Activated CD8-positive, alpha-beta T cell treated with anti-CD3 and anti-CD28 coated beads, Interleukin-2, amount 10 ng/mL, durations not matched to agents 7 days and 5 days (primary cell): ENCODE measurements at regions not wholly inside any gene's neighbourhood (a gene's known extent, or its start where the extent isn't known, plus 50 kb on each side); places are given as distances from the start of the nearest gene placed in this dataset.
"Not testable (repeated sequence)": the region's sequence is repeated elsewhere in the genome, so short reads cannot be mapped to it uniquely, and the experiment has no call there.

Experiments
- ATAC-seq: fragments of 150-1000 bp; cut with Tn5 transposase; one replicate; pipeline ENCODE4 v1.10.0; 2021; ENCODE audit warnings: moderate library complexity
- CTCF ChIA-PET: fragments of 350-600 bp; sonication (Branson Sonifier 250); formaldehyde crosslinking; loops from one replicate; lab custom pipeline; 2021; ENCODE audit warnings: antibody characterized with exemption; lab: Charles Lee
- POLR2A ChIA-PET: fragments of 350-600 bp; sonication (Branson Sonifier 250); formaldehyde crosslinking; loops from one replicate; lab custom pipeline; 2021; ENCODE audit warnings: antibody characterized with exemption; lab: Charles Lee
- DNase-seq: peaks from one replicate; pipeline ENCODE4 v3.0.0-alpha.2; 2020
- H3K27ac Mint-ChIP-seq: one replicate; pipeline ENCODE4 v1.8.0; 2021; ENCODE audit warnings: mild to moderate bottlenecking, mixed read lengths
- H3K27me3 Mint-ChIP-seq: one replicate; pipeline ENCODE4 v1.8.0; 2021; ENCODE audit warnings: low read depth, mixed read lengths
- H3K36me3 Mint-ChIP-seq: one replicate; pipeline ENCODE4 v1.8.0; 2021; ENCODE audit warnings: low read depth, mixed read lengths
- H3K4me1 Mint-ChIP-seq: one replicate; pipeline ENCODE4 v1.8.0; 2021; ENCODE audit warnings: low read depth, mixed read lengths
- H3K4me3 Mint-ChIP-seq: one replicate; pipeline ENCODE4 v1.8.0; 2021; ENCODE audit warnings: mild to moderate bottlenecking, mixed read lengths
- H3K9me3 Mint-ChIP-seq: one replicate; pipeline ENCODE4 v1.8.0; 2022; ENCODE audit warnings: mixed read lengths; ENCODE audit not compliant: insufficient read depth

DNA sequence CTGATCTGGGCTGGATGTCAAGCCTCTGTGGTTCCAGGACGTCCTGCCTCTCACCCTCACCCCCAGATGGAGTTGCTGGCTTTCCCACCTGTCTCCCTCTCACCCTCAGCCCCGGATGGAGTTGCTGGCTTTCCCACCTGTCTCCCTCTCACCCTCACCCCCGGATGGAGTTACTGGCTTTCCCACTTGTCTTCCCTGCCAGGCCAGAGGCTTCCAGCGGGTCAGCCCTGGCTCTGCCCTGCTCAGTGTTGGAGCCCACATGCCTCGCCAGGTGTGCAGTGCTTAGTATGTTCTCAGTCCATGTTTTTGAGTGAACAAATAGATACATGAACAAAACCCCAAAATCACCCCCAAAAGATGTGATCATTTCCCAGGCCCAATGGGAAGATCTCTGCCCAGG lies 127.6 kb downstream of the LRRC37A3 start:
- POLR2A ChIA-PET, ATAC-seq, H3K9me3 Mint-ChIP-seq, H3K4me3 Mint-ChIP-seq, DNase-seq, H3K27me3 Mint-ChIP-seq, CTCF ChIA-PET: not testable (repeated sequence)
- peaks cover 44% of the 10 kb centered on the region for H3K4me1 Mint-ChIP-seq
- peak overlapping the region; percentile 80 for H3K27ac Mint-ChIP-seq
- peaks cover 24% of the 10 kb centered on the region for H3K36me3 Mint-ChIP-seq

DNA sequence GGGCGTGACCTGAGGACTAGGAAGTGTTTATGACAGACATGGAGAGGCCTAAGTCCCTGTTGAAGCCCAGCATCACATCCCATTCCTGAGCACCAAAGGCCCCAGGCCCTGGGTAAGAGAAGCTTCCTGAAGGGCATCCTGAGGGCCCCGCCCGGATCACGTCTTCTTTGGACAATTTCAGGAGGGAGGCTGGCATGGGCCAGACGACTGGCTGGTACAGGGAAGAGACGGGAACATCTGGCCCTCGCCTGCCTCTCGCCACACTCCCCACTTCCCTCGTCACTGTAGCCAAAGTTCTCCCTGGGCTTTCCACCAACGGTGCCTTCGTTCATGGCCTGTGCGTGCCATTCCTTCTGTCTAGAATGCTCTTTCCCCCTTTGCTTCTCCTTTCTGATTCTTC lies 128.1 kb downstream of the LRRC37A3 start:
- peaks cover 44% of the 10 kb centered on the region for H3K4me1 Mint-ChIP-seq
- H3K36me3 Mint-ChIP-seq = peaks cover 24% of the 10 kb centered on the region
- H3K27me3 Mint-ChIP-seq, H3K9me3 Mint-ChIP-seq, H3K4me3 Mint-ChIP-seq, H3K27ac Mint-ChIP-seq, ATAC-seq, CTCF ChIA-PET, DNase-seq, POLR2A ChIA-PET: not testable (repeated sequence)

DNA sequence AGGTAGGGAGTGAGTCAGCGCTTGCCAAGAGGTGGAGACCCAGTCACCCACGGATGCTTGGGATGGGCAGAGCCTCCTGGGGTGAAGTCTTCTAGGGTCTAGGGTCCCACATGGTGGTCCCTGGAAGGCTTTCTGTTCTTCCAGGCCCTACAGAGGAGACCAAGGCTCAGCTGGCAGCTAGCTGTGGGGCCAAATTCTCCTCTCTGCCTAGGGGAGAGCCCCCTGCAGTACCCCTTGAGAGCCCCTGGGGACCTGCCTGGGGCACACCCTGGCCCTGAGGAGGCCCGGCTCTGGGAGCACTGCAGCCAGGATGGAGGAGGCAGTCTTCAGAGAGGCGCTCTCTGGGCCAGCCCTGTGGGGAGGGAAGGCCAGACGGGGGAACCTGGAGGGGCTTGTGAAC lies 128.6 kb upstream of the SMURF2 start:
- H3K4me3 Mint-ChIP-seq, H3K27ac Mint-ChIP-seq, H3K27me3 Mint-ChIP-seq, POLR2A ChIA-PET, ATAC-seq, CTCF ChIA-PET, DNase-seq, H3K9me3 Mint-ChIP-seq: not testable (repeated sequence)
- Mint-ChIP-seq H3K36me3 (peaks cover 21% of the 10 kb centered on the region), H3K4me1 (peaks cover 44% of the 10 kb centered on the region)

DNA sequence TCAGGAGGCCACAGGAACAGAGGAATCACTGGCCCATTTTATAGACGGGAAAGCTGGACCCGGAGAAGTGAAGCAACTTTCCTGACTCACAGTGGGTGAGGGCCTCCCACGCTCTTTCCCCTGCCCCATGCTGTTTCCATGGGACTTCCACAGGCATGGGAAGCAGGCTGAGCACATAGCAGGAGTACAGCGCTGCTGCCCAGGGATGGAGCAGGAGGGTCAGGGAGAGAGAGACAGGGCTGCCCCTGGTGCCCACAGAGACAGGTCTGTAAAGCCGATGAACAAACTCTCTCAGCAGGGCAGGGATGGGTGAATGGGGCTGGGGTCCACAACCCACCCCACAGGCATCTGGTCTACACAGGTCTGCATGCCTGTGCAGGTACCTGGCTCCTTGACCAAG lies 128.1 kb upstream of the SMURF2 start:
- Mint-ChIP-seq H3K4me1 (peaks cover 44% of the 10 kb centered on the region), H3K27ac (peak overlapping the region; percentile 28), H3K36me3 (peaks cover 21% of the 10 kb centered on the region)
- POLR2A ChIA-PET, H3K9me3 Mint-ChIP-seq, ATAC-seq, H3K4me3 Mint-ChIP-seq, H3K27me3 Mint-ChIP-seq, CTCF ChIA-PET, DNase-seq: not testable (repeated sequence)

DNA sequence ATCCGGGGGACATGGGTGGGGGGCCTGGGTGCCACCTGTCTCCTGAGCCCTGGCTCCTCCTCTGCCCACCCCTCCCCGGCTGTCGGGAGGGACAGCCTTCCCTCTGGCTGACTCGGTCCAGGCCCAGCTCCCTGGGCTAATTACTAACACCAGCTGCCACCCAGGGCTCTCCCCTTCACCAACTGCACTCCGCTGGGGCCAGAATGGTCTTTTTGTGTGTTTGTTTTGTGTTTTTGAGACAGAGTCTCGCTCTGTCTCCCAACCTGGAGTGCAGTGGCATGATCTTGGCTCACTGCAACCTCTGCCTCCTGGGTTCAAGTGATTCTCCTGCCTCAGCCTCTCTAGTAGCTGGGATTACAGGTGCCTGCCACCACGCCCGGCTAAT lies 126.9 kb upstream of the SMURF2 start:
- DNase-seq, CTCF ChIA-PET, H3K4me3 Mint-ChIP-seq, H3K27me3 Mint-ChIP-seq, ATAC-seq, H3K27ac Mint-ChIP-seq, H3K9me3 Mint-ChIP-seq, POLR2A ChIA-PET: not testable (repeated sequence)
- H3K36me3 Mint-ChIP-seq = peaks cover 24% of the 10 kb centered on the region
- peaks cover 34% of the 10 kb centered on the region for H3K4me1 Mint-ChIP-seq

DNA sequence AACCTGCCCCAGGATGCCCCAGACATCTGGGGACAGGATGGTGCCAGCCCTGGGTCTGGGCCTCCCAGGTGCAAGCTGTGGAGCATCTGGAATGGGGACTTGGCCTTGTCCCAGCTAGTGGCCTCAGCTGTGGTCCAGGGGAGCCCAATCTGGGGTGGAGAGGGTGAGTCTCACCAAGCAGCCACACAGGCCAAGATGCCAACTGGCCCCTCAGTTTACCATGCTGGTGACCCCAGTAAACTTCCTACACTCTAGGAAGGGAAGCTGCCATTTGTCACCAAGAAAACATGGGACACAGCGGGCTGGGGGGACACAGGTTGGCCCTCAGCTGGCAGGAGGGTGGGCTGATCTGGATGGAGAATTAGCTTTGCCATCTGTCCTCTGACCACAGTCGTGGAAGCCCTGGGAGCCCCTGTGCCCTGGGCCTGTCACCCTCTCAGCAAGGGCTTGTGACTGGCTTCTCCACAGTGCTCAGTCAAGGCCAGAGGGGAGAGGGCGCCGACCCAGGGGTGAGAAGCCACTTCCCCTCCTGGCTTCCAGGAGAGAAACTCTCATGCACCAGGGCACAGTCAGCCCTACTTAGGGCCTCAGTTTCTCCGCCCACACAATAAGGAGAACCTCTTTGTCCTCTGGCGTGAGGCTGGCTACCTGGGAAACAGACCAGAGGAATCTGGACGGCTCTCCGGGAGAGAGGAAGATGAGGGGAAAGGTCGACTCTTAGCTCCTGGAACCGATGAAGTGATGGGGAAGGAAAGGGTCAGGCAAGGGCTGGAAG lies 126.4 kb upstream of the SMURF2 start:
- Mint-ChIP-seq H3K36me3 (peaks cover 26% of the 10 kb centered on the region), H3K27me3 (no peaks in the 10 kb centered on the region), H3K9me3 (no peaks in the 10 kb centered on the region), H3K4me3 (no peak overlapping the region), H3K27ac (no peak overlapping the region), H3K4me1 (peaks cover 29% of the 10 kb centered on the region)
- ATAC-seq = no peak
- ChIA-PET POLR2A (no interaction called here), CTCF (no interaction called here)
- no peak for DNase-seq

DNA sequence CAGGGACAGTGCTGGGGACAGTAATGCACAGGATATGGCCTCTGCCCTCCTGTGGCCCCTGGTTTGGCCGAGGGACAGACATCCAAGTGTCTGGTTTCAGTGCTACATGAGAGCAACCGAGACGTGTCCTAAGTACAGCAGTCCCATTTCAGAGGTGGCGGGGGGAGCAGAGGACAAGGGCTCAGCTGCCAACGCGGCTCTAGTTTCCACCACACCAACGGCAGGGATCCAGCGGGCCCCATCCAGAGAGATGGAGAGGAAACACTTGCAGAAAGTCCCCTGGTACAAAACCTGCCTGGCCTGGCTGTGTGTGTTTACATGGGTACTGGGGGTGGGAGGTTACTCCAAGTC lies 125.8 kb upstream of the SMURF2 start:
- Mint-ChIP-seq H3K9me3 (no peaks in the 10 kb centered on the region), H3K4me1 (peaks cover 29% of the 10 kb centered on the region), H3K4me3 (no peak overlapping the region), H3K27ac (peak overlapping the region; percentile 46), H3K27me3 (no peaks in the 10 kb centered on the region), H3K36me3 (peaks cover 26% of the 10 kb centered on the region)
- ChIA-PET CTCF (no interaction called here), POLR2A (no interaction called here)
- DNase-seq (no peak), ATAC-seq (no peak)

DNA sequence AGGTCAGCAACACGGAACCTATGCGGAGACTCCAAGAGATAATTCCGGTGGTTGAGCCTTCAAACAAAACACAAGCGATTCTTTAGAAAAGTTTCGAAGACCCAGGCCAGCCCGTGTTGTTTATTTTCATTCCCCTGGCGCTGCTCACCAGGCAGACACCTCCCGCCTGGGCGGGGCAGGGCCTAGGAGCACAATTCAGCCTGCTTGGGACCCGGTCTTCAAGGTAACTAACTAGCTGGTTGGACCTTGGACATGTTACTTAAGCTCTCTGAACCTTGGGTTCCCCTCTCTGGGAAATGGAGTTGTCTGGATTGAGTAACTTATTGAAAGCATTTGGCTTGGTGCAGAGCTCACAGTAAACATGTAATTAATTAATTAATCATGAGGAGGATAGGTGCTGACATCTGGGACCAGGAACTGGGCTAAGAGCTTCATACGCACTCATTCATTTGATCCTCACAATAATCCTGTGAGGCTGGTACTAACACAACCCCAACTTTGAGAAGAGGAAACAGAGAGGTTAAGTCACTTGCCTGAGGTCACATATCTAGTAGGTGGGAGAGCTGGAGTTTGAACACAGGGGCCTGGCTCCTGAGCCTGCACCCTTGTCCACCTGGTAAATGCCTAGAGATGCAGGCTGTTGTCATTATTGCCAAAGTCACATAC lies 125.3 kb upstream of the SMURF2 start:
- H3K9me3 Mint-ChIP-seq = no peaks in the 10 kb centered on the region
- no peak for DNase-seq
- H3K27ac Mint-ChIP-seq = peak overlapping the region; percentile 46
- ATAC-seq = no peak
- H3K4me1 Mint-ChIP-seq = peaks cover 27% of the 10 kb centered on the region
- H3K27me3 Mint-ChIP-seq = no peaks in the 10 kb centered on the region
- POLR2A ChIA-PET = interaction anchor here (0.5 kb wide), 1 partner anchor 31 kb away, joined by 3 read pairs; no protein-coding TSS in a partner anchor
- H3K4me3 Mint-ChIP-seq = no peak overlapping the region
- CTCF ChIA-PET = interaction anchor here (1.6 kb wide), 1 partner anchor 10 kb away, joined by 5 read pairs; no protein-coding TSS in a partner anchor
- H3K36me3 Mint-ChIP-seq = peaks cover 23% of the 10 kb centered on the region

DNA sequence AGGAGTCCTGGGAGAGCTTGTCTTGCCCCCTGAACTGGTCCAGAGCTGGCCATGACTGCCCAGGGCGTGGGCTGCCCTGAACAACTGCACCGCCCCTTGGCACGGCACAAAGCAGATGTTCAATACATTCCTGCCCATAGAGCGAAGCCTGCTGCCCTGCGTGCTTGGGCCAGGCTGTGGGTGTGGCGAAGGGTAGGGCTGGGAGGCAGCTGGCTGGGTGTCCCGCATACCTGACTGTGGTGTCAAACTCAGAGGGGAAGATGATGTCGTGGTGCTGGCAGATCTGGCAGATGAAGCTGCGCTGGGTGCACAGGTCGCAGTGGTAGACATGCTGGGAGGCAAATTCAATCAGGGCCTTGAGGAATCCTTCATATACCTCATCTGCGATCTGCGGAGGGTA lies 124.2 kb upstream of the SMURF2 start:
- no peak for DNase-seq
- Mint-ChIP-seq H3K9me3 (no peaks in the 10 kb centered on the region), H3K4me1 (peaks cover 29% of the 10 kb centered on the region), H3K27ac (no peak overlapping the region), H3K36me3 (peaks cover 16% of the 10 kb centered on the region), H3K4me3 (no peak overlapping the region), H3K27me3 (no peaks in the 10 kb centered on the region)
- ChIA-PET CTCF (interaction anchor here (1.6 kb wide), 1 partner anchor 9 kb away, joined by 5 read pairs; no protein-coding TSS in a partner anchor), POLR2A (no interaction called here)
- ATAC-seq = no peak

DNA sequence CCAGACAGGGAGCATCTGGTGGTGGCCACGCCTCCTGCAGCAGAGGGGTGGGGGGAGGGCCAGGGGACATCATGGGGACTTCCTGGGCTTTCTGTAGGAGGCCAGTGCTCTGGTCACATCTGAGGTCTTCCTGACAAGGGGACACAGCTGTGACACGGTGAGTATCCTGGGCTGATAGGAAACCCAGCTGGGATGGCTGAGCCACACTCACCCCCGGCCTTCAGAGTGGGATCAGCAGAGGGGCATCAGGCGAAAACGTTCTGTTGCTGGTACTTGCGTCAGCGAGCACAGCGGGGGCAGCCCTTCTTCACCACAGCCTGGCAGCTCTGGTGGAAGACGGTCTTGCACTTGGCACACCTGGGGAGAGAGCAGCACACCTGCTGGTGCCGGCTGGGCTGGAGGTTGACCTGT lies 122.9 kb upstream of the SMURF2 start:
- POLR2A ChIA-PET = no interaction called here
- DNase-seq (no peak), ATAC-seq (no peak)
- Mint-ChIP-seq H3K4me3 (no peak overlapping the region), H3K36me3 (peaks cover 13% of the 10 kb centered on the region), H3K27ac (no peak overlapping the region), H3K4me1 (peaks cover 28% of the 10 kb centered on the region), H3K9me3 (no peaks in the 10 kb centered on the region), H3K27me3 (no peaks in the 10 kb centered on the region)
- CTCF ChIA-PET = no interaction called here

DNA sequence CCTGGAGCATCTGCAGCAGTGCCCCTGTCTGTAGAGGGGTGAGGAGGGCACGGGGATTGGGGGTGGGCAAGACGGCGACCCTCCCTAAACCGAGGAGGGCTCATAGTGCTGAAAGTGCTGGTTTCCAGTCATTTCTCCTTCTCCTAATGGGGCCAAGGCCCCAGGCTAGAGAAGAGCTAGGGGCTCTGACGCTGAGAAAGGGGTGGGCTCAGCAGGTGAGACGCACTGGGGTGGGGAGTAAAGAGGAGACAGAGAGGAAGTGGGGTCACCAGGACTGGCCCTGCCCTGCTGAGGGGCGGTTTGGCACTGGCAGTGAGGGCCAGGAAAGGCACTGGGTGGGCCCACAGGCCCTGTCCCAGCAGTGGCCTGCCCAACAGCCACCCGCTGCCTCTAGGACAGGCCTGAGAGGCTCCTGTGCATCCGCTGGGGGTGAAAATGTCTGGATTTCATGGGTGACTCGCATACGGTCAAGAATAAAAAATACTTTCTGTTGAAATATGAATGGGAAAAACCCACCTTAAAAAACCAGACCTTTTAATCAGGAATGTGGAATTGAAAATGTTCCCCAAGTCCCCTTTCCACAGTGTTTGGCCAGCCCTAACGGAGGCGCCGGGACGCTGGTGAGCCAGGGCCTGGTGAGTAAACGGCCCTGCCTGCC lies 122.4 kb upstream of the SMURF2 start:
- ChIA-PET CTCF (no interaction called here), POLR2A (no interaction called here)
- H3K36me3 Mint-ChIP-seq = peaks cover 13% of the 10 kb centered on the region
- DNase-seq = no peak
- no peak for ATAC-seq
- H3K27ac Mint-ChIP-seq = no peak overlapping the region
- no peaks in the 10 kb centered on the region for H3K27me3 Mint-ChIP-seq
- H3K4me3 Mint-ChIP-seq = no peak overlapping the region
- H3K9me3 Mint-ChIP-seq = no peaks in the 10 kb centered on the region
- peaks cover 32% of the 10 kb centered on the region for H3K4me1 Mint-ChIP-seq
